ENCODE measurements at regions not wholly inside any gene's neighbourhood (a gene's known extent, or its start where the extent isn't known, plus 50 kb on each side); places are given as distances from the start of the nearest gene placed in this dataset.
"Not testable (repeated sequence)": the region's sequence is repeated elsewhere in the genome, so short reads cannot be mapped to it uniquely, and the experiment has no call there.

GRCh38 chr13:62418376-62418775, 1002.7 kb upstream of the PCDH20 start:
- no peaks in the 10 kb centered on the region for H3K9me3 ChIP-seq
- H3K27ac ChIP-seq, result no peak overlapping the region
- DNase-seq, result no peak
- TF ChIP-seq CTCF (IDR thresholded peaks at IDR 0.05) (no peak), POLR2A (IDR thresholded peaks at IDR 0.05) (no peak)
- WGBS, 2 donors, result 67 to 71% methylated on average over 4 of the region's 4 CpGs
- intact Hi-C loops (cut with DNase I), result no loop called here
- H3K4me3 ChIP-seq (replicated peaks in 1 of 3), result no peak overlapping the region
- no peaks in the 10 kb centered on the region for H3K36me3 ChIP-seq
- no peaks in the 10 kb centered on the region for H3K27me3 ChIP-seq
- no peaks in the 10 kb centered on the region for H3K4me1 ChIP-seq

GRCh38 chr13:62407871-62408270, 992.2 kb upstream of the PCDH20 start:
- no peaks in the 10 kb centered on the region for H3K9me3 ChIP-seq
- no peak overlapping the region for H3K27ac ChIP-seq
- no peaks in the 10 kb centered on the region for H3K36me3 ChIP-seq
- no peaks in the 10 kb centered on the region for H3K27me3 ChIP-seq
- intact Hi-C loops (cut with DNase I), result no loop called here
- no peak overlapping the region for H3K4me3 ChIP-seq (replicated peaks in 1 of 3)
- H3K4me1 ChIP-seq, result no peaks in the 10 kb centered on the region
- TF ChIP-seq POLR2A (IDR thresholded peaks at IDR 0.05) (no peak), CTCF (IDR thresholded peaks at IDR 0.05) (no peak)
- DNase-seq, result no peak
- 76 to 89% methylated on average over 5 of the region's 5 CpGs for WGBS, 2 donors

GRCh38 chr13:62388515-62388914, 972.9 kb upstream of the PCDH20 start:
- Histone ChIP-seq H3K27me3 (no peaks in the 10 kb centered on the region), H3K4me3 (replicated peaks in 1 of 3) (no peak overlapping the region), H3K9me3 (no peaks in the 10 kb centered on the region), H3K4me1 (no peaks in the 10 kb centered on the region), H3K36me3 (no peaks in the 10 kb centered on the region), H3K27ac (no peak overlapping the region)
- 83 to 93% methylated on average over 2 of the region's 2 CpGs for WGBS, 2 donors
- TF ChIP-seq CTCF (IDR thresholded peaks at IDR 0.05) (no peak), POLR2A (IDR thresholded peaks at IDR 0.05) (no peak)
- intact Hi-C loops (cut with DNase I), result no loop called here
- no peak for DNase-seq

GRCh38 chr13:62387647-62388046, 972.0 kb upstream of the PCDH20 start:
- intact Hi-C loops (cut with DNase I), result no loop called here
- Histone ChIP-seq H3K27me3 (no peaks in the 10 kb centered on the region), H3K27ac (no peak overlapping the region), H3K4me1 (no peaks in the 10 kb centered on the region), H3K9me3 (no peaks in the 10 kb centered on the region), H3K36me3 (no peaks in the 10 kb centered on the region), H3K4me3 (replicated peaks in 1 of 3) (no peak overlapping the region)
- no peak for DNase-seq
- 17 to 24% methylated on average over 3 of the region's 3 CpGs for WGBS, 2 donors
- no peak for TF ChIP-seq CTCF (IDR thresholded peaks at IDR 0.05)
- TF ChIP-seq POLR2A (IDR thresholded peaks at IDR 0.05), result no peak

GRCh38 chr13:62379241-62379640, 963.6 kb upstream of the PCDH20 start:
- intact Hi-C loops (cut with DNase I); H3K27me3 ChIP-seq; H3K27ac ChIP-seq; H3K9me3 ChIP-seq; H3K4me1 ChIP-seq; H3K4me3 ChIP-seq (replicated peaks in 1 of 3); DNase-seq; H3K36me3 ChIP-seq: not testable (repeated sequence)
- 84 to 95% methylated on average over 4 to 6 of the region's 21 CpGs for WGBS, 2 donors

- Histone ChIP-seq H3K27ac (no peak overlapping the region), H3K9me3 (no peaks in the 10 kb centered on the region), H3K4me1 (no peaks in the 10 kb centered on the region), H3K27me3 (no peaks in the 10 kb centered on the region), H3K36me3 (no peaks in the 10 kb centered on the region), H3K4me3 (replicated peaks in 1 of 3) (no peak overlapping the region)
- TF ChIP-seq POLR2A (IDR thresholded peaks at IDR 0.05) (no peak), CTCF (IDR thresholded peaks at IDR 0.05) (no peak)
- intact Hi-C loops (cut with DNase I), result no loop called here
- DNase-seq, result no peak
- WGBS, 2 donors, result 65 to 78% methylated on average over 1 of the region's 1 CpG
Observed at GRCh38 chr13:62377838-62378237, 962.2 kb upstream of the PCDH20 start.
